ENCODE measurements at regions not wholly inside any gene's neighbourhood (a gene's known extent, or its start where the extent isn't known, plus 50 kb on each side); places are given as distances from the start of the nearest gene placed in this dataset.

- TF ChIP-seq ZNF274 (IDR thresholded peaks at IDR 0.05; ENCODE audit: low read length): no peak
- TF ChIP-seq ZNF274 (tag by site-specific recombination; IDR thresholded peaks at IDR 0.05; ENCODE audit: borderline replicate concordance): no peak
- TF ChIP-seq ZNF48 (tag by site-specific recombination; IDR thresholded peaks at IDR 0.05): no peak
- no peak for TF ChIP-seq ZNF560 (tag by site-specific recombination; IDR thresholded peaks at IDR 0.05; ENCODE audit: borderline replicate concordance)
- no peak for TF ChIP-seq CTCF (tag by site-specific recombination; IDR thresholded peaks at IDR 0.05)
- TF ChIP-seq ZNF112 (tag by site-specific recombination; IDR thresholded peaks at IDR 0.05): no peak
- TF ChIP-seq ZBTB26 (tag by site-specific recombination; optimal IDR thresholded peaks at IDR 0.05): no peak
- TF ChIP-seq ZNF521 (tag by site-specific recombination; IDR thresholded peaks at IDR 0.05): no peak
- no peak for TF ChIP-seq ZNF707 (tag by site-specific recombination; IDR thresholded peaks at IDR 0.05)
These were observed 119.1 kb upstream of the NCK2 start for GRCh38 chr2:105625632-105626031.
